BLaER1 treated with 17β-estradiol and CSF1 and Interleukin-3, amounts not matched to agents 10 nM and 100 nM (cell line): ENCODE measurements at regions not wholly inside any gene's neighbourhood (a gene's known extent, or its start where the extent isn't known, plus 50 kb on each side); places are given as distances from the start of the nearest gene placed in this dataset.
A peak's percentile ranks its signal among the peaks of the same experiment; 100 is the strongest.
"Not testable (repeated sequence)": the region's sequence is repeated elsewhere in the genome, so short reads cannot be mapped to it uniquely, and the experiment has no call there.

Experiments
- H3K27ac ChIP-seq, 11 experiments: shearing (Covaris generic); formaldehyde crosslinking; 2 replicates each; pipeline ENCODE4 v1.8.1; 2022
- H3K27me3 ChIP-seq, 11 experiments: shearing (Covaris generic); formaldehyde crosslinking; 2 replicates each; pipeline ENCODE4 v1.8.1; 2022
- H3K36me3 ChIP-seq, 11 experiments: shearing (Covaris generic); formaldehyde crosslinking; 2 replicates each; pipeline ENCODE4 v1.8.1; 2022
- H3K4me1 ChIP-seq, 10 experiments: shearing (Covaris generic); formaldehyde crosslinking; 2 replicates each; pipeline ENCODE4 v1.8.1; 2022
- H3K4me2 ChIP-seq, 11 experiments: shearing (Covaris generic); formaldehyde crosslinking; 2 replicates each; pipeline ENCODE4 v1.8.1; 2022
- H3K4me3 ChIP-seq, 10 experiments: shearing (Covaris generic); formaldehyde crosslinking; 2 replicates each; pipeline ENCODE4 v1.8.1; 2022
- H3K9ac ChIP-seq, 11 experiments: shearing (Covaris generic); formaldehyde crosslinking; 2 replicates each; pipeline ENCODE4 v1.8.1; 2022
- H3K9me3 ChIP-seq, 11 experiments: shearing (Covaris generic); formaldehyde crosslinking; replicated peaks in 1 of 11; 2 replicates each; pipeline ENCODE4 v1.8.1; 2022
- H4K20me1 ChIP-seq, 11 experiments: shearing (Covaris generic); formaldehyde crosslinking; 2 replicates each; pipeline ENCODE4 v1.8.1; 2022
- Cebpa-rat ChIP-seq, 11 experiments: shearing (Covaris generic); IDR thresholded peaks; 2 replicates each; pipeline ENCODE4 v1.8.1; 2022

GRCh38 chr10:62958980-62959379 lies 142.8 kb upstream of the EGR2 start:
- no peak for TF ChIP-seq Cebpa-rat (IDR thresholded peaks at IDR 0.05)
- peaks cover 7 to 13% (median 10%) of the 10 kb centered on the region in 11 experiments; a peak in 17 of 22 replicates for H3K9me3 ChIP-seq
- H3K4me3 ChIP-seq, result no peak overlapping the region
- H3K36me3 ChIP-seq, result no peaks in the 10 kb centered on the region
- no peaks in the 10 kb centered on the region for H4K20me1 ChIP-seq
- H3K9ac ChIP-seq, result no peak overlapping the region
- H3K27me3 ChIP-seq, result no peaks in the 10 kb centered on the region
- H3K4me1 ChIP-seq, result peaks cover 0 to 16% (median 7%) of the 10 kb centered on the region in 10 experiments; a peak in 14 of 20 replicates
- H3K27ac ChIP-seq, result no peak overlapping the region
- peak overlapping the region in 3 of 11 experiments; percentile 2 to 18 (median 7); a peak in 3 of 22 replicates for H3K4me2 ChIP-seq

- no peak for TF ChIP-seq Cebpa-rat (IDR thresholded peaks at IDR 0.05)
- no peaks in the 10 kb centered on the region for H3K36me3 ChIP-seq
- no peak overlapping the region for H3K4me3 ChIP-seq
- H3K4me2 ChIP-seq, result peak overlapping the region in 6 of 11 experiments; percentile 12 to 83 (median 72); a peak in 11 of 22 replicates
- H3K9me3 ChIP-seq, result peaks cover 0 to 19% (median 12%) of the 10 kb centered on the region in 11 experiments; a peak in 14 of 22 replicates
- no peak overlapping the region for H3K27ac ChIP-seq
- H3K4me1 ChIP-seq, result peaks cover 4 to 31% (median 25%) of the 10 kb centered on the region in 10 experiments; a peak in 15 of 20 replicates
- no peaks in the 10 kb centered on the region for H3K27me3 ChIP-seq
- H4K20me1 ChIP-seq, result no peaks in the 10 kb centered on the region
- H3K9ac ChIP-seq, result no peak overlapping the region
These were observed 130.1 kb upstream of the EGR2 start for GRCh38 chr10:62946278-62946677.

GRCh38 chr10:62939698-62940097 lies 123.5 kb upstream of the EGR2 start:
- Histone ChIP-seq H3K9me3 (no peaks in the 10 kb centered on the region), H3K27me3 (no peaks in the 10 kb centered on the region), H3K4me2 (no peak overlapping the region), H3K4me3 (no peak overlapping the region), H3K9ac (no peak overlapping the region), H3K36me3 (no peaks in the 10 kb centered on the region), H3K4me1 (peaks cover 4 to 10% (median 9%) of the 10 kb centered on the region in 10 experiments; a peak in 18 of 20 replicates), H3K27ac (no peak overlapping the region), H4K20me1 (no peaks in the 10 kb centered on the region)
- no peak for TF ChIP-seq Cebpa-rat (IDR thresholded peaks at IDR 0.05)

DNA sequence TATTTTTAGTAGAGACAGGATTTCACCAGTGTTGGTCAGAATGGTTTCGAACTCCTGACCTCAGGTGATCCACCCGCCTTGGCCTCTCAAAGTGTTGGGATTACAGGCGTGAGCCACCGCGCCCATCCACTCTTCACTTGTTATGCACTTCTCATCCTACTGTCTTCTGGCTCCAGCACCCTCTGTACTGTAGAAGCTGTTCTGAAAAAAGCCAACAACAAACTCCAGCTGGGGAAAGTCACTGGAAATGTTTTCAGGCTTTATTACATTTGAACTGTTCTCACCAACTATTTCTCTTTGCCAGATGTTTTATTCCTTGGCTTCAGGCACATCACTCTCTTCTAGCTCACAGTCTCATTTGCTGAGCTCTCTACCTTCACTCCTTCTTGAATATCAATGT lies 122.5 kb upstream of the EGR2 start:
- TF ChIP-seq Cebpa-rat (IDR thresholded peaks at IDR 0.05), result no peak
- no peak overlapping the region for H3K27ac ChIP-seq
- no peak overlapping the region for H3K9ac ChIP-seq
- no peaks in the 10 kb centered on the region for H3K27me3 ChIP-seq
- H3K4me2 ChIP-seq, result no peak overlapping the region
- H3K9me3 ChIP-seq, result no peaks in the 10 kb centered on the region
- peaks cover 9 to 13% (median 10%) of the 10 kb centered on the region in 10 experiments; a peak in 18 of 20 replicates for H3K4me1 ChIP-seq
- H3K36me3 ChIP-seq, result no peaks in the 10 kb centered on the region
- H4K20me1 ChIP-seq, result no peaks in the 10 kb centered on the region
- no peak overlapping the region for H3K4me3 ChIP-seq

DNA sequence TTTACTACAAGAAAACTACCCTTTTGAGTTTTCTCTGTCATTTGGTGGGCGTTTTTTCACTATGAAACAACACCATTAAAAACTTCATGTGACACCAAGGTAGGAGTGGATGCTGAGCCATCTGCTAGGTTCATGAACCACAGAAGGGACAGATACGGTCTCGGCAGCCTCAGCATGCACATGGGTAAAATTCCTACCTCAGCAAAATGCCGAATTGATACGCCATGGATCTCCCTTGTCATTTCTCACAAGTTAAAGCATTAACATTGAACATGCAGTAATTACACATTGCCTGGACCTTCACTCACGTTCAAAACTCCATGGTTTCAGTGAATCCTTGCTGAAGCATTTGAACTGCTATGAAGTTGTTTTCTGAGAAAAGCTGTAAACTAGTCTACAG lies 121.5 kb upstream of the EGR2 start:
- Histone ChIP-seq H3K27ac (no peak overlapping the region), H3K4me1 (peaks cover 10 to 15% (median 13%) of the 10 kb centered on the region in 10 experiments; a peak in 18 of 20 replicates), H3K4me2 (no peak overlapping the region), H3K36me3 (no peaks in the 10 kb centered on the region), H3K9me3 (no peaks in the 10 kb centered on the region), H3K27me3 (no peaks in the 10 kb centered on the region), H3K4me3 (no peak overlapping the region), H3K9ac (no peak overlapping the region), H4K20me1 (no peaks in the 10 kb centered on the region)
- TF ChIP-seq Cebpa-rat (IDR thresholded peaks at IDR 0.05), result no peak

- no peak overlapping the region for H3K4me3 ChIP-seq
- peak overlapping the region in 1 of 11 experiments; percentile 27; a peak in 1 of 22 replicates for H3K27ac ChIP-seq
- peak overlapping the region in 2 of 11 experiments; percentile 52 to 55; a peak in 3 of 22 replicates for H3K4me2 ChIP-seq
- no peaks in the 10 kb centered on the region for H3K36me3 ChIP-seq
- no peaks in the 10 kb centered on the region for H3K27me3 ChIP-seq
- no peaks in the 10 kb centered on the region for H3K9me3 ChIP-seq
- TF ChIP-seq Cebpa-rat (IDR thresholded peaks at IDR 0.05), result no peak
- peaks cover 10 to 15% (median 13%) of the 10 kb centered on the region in 10 experiments; a peak in 18 of 20 replicates for H3K4me1 ChIP-seq
- H4K20me1 ChIP-seq, result no peaks in the 10 kb centered on the region
- H3K9ac ChIP-seq, result no peak overlapping the region
These were observed 118.9 kb upstream of the EGR2 start for GRCh38 chr10:62935022-62935421.

DNA sequence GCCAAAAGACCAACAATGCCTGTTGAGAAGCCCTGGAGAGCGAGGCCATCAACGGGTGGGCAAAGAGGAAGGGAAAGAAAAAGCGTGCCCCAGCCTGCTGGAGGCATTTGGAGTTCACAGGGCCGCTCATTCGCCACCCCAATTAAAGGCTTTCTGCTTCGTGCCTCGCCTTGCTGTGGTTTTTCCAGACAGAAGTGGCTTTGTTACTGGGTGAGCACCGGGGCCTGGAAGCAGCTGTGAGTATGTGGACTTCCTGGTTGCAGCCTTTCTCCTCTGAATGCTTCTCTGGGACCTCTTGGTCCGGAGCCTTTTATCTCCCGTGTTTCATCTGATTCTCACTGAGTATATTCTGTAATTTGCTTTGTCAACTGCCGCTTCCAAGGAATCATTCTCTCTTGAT lies 118.1 kb upstream of the EGR2 start:
- H3K4me2 ChIP-seq, result peak overlapping the region; percentile 49 to 82 (median 61)
- peaks cover 10 to 15% (median 12%) of the 10 kb centered on the region in 10 experiments; a peak in 18 of 20 replicates for H3K4me1 ChIP-seq
- H3K9ac ChIP-seq, result peak overlapping the region in 3 of 11 experiments; percentile 7 to 25 (median 8); a peak in 3 of 22 replicates
- H4K20me1 ChIP-seq, result no peaks in the 10 kb centered on the region
- H3K4me3 ChIP-seq, result peak overlapping the region in 1 of 10 experiments; percentile 3; a peak in 3 of 20 replicates
- no peaks in the 10 kb centered on the region for H3K36me3 ChIP-seq
- TF ChIP-seq Cebpa-rat (IDR thresholded peaks at IDR 0.05), result no peak
- H3K27me3 ChIP-seq, result no peaks in the 10 kb centered on the region
- peak overlapping the region in 6 of 11 experiments; percentile 3 to 51 (median 16); a peak in 5 of 22 replicates for H3K27ac ChIP-seq
- peaks cover 0 to 2% (median under 1%) of the 10 kb centered on the region in 11 experiments; a peak in 10 of 22 replicates for H3K9me3 ChIP-seq

- H3K9ac ChIP-seq, H3K4me1 ChIP-seq, H3K27ac ChIP-seq, H3K36me3 ChIP-seq, H3K27me3 ChIP-seq, H3K4me2 ChIP-seq, H4K20me1 ChIP-seq, H3K4me3 ChIP-seq: not testable (repeated sequence)
- H3K9me3 ChIP-seq, result peaks cover 3 to 16% (median 11%) of the 10 kb centered on the region in 11 experiments; a peak in 20 of 22 replicates
These were observed 112.6 kb upstream of the EGR2 start for GRCh38 chr10:62928763-62929162.

DNA sequence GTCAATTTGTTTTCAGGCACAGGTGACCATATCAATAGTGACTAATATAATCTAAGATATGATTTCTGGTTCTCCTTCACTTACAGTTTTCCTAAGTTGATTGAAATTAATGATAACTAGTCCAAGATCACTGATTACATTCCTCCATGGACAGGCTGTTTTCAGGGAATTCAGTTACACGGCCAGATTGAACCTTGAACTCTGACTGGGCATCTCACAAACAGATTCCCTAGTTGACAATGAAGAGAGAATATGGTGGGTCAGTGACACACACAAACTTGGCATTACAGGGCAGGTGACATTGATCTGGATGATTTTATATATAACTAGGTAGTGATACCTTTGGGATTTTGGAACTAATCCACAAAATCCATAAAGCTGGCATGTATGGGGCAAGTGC lies 110.2 kb upstream of the EGR2 start:
- Histone ChIP-seq H4K20me1 (no peaks in the 10 kb centered on the region), H3K27ac (no peak overlapping the region), H3K4me3 (no peak overlapping the region), H3K4me2 (no peak overlapping the region), H3K9me3 (peaks cover 3 to 16% (median 11%) of the 10 kb centered on the region in 11 experiments; a peak in 20 of 22 replicates), H3K36me3 (no peaks in the 10 kb centered on the region), H3K27me3 (no peaks in the 10 kb centered on the region), H3K4me1 (no peaks in the 10 kb centered on the region), H3K9ac (no peak overlapping the region)
- no peak for TF ChIP-seq Cebpa-rat (IDR thresholded peaks at IDR 0.05)

DNA sequence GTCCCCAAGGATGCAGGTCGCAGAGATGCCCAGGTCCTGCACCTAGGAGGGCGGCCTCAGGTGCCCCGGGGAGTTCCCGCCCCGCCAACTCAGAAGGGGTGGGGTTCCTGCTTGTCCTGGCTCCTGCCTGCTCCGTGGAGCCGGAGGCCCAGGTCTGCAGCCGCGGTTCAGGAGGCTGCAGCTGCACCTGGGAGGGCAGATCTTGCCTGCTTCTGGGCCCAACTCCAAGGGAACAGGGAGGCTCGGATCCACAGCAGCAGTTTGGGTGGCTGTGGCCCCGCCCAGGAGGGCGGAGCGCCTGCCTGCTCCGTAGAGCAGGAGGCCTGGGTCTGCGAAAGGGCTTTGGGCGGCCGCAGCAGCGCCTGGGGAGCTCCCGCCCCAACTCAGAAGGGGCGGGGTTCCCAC lies 108.2 kb upstream of the EGR2 start:
- Histone ChIP-seq H3K9me3 (peaks cover 3 to 16% (median 11%) of the 10 kb centered on the region in 11 experiments; a peak in 20 of 22 replicates), H3K27ac (no peak overlapping the region), H3K9ac (no peak overlapping the region), H3K4me1 (no peaks in the 10 kb centered on the region), H3K36me3 (no peaks in the 10 kb centered on the region), H3K27me3 (no peaks in the 10 kb centered on the region), H4K20me1 (no peaks in the 10 kb centered on the region), H3K4me2 (no peak overlapping the region), H3K4me3 (no peak overlapping the region)
- TF ChIP-seq Cebpa-rat (IDR thresholded peaks at IDR 0.05), result no peak
